Karpas-422 (cell line): ENCODE measurements at regions not wholly inside any gene's neighbourhood (a gene's known extent, or its start where the extent isn't known, plus 50 kb on each side); places are given as distances from the start of the nearest gene placed in this dataset.

Experiments
- DNase-seq: peaks from one replicate; pipeline ENCODE4 v3.0.0-alpha.2; 2015
- H2AFZ ChIP-seq: fragments of 200-600 bp; sonication (generic); 2 replicates; pipeline ENCODE4 v1.6.1; 2014; ENCODE audit warnings: antibody characterized with exemption, low read length, mixed read lengths
- H3K27ac ChIP-seq: fragments of 200-600 bp; sonication (generic); 2 replicates; pipeline ENCODE4 v1.5.1; 2014; ENCODE audit warnings: mild to moderate bottlenecking, low read length, moderate library complexity
- H3K27me3 ChIP-seq: fragments of 200-600 bp; sonication (generic); 2 replicates; pipeline ENCODE4 v1.6.1; 2014; ENCODE audit warnings: low read length, mixed read lengths
- H3K36me3 ChIP-seq: fragments of 200-600 bp; sonication (generic); 2 replicates; pipeline ENCODE4 v1.6.1; 2014; ENCODE audit warnings: low read length, mixed read lengths; ENCODE audit not compliant: insufficient read depth
- H3K4me1 ChIP-seq: fragments of 200-600 bp; sonication (generic); 2 replicates; pipeline ENCODE4 v1.6.1; 2014; ENCODE audit warnings: mild to moderate bottlenecking, low read length, mixed read lengths
- H3K4me2 ChIP-seq: fragments of 200-600 bp; sonication (generic); 2 replicates; pipeline ENCODE4 v1.6.1; 2014; ENCODE audit warnings: low read length, low read depth, mild to moderate bottlenecking; ENCODE audit not compliant: poor library complexity, severe bottlenecking
- H3K4me3 ChIP-seq: fragments of 200-600 bp; sonication (generic); 2 replicates; pipeline ENCODE4 v1.5.1; 2014; ENCODE audit warnings: mild to moderate bottlenecking, antibody characterized with exemption, low read length, mixed read lengths
- H3K79me2 ChIP-seq: fragments of 200-600 bp; sonication (generic); 2 replicates; pipeline ENCODE4 v1.6.1; 2014; ENCODE audit warnings: mild to moderate bottlenecking, low read length, mixed read lengths
- H3K9ac ChIP-seq: fragments of 200-600 bp; sonication (generic); 2 replicates; pipeline ENCODE4 v1.6.0; 2014; ENCODE audit warnings: low read length
- H3K9me2 ChIP-seq: fragments of 200-600 bp; sonication (generic), shearing (Covaris generic); replicated peaks from 2 replicates; pipeline ENCODE4 v1.6.0; 2014; ENCODE audit warnings: mild to moderate bottlenecking, low read length, moderate library complexity; ENCODE audit not compliant: insufficient read depth
- H3K9me3 ChIP-seq: fragments of 300-700, 200-600 bp; sonication (generic); 2 replicates; pipeline ENCODE4 v1.6.1; 2014; ENCODE audit warnings: low read length, mixed read lengths
- H4K20me1 ChIP-seq: fragments of 200-600 bp; sonication (generic); 2 replicates; pipeline ENCODE4 v1.6.1; 2014; ENCODE audit warnings: mild to moderate bottlenecking, antibody characterized with exemption, low read length, low read depth; ENCODE audit not compliant: insufficient read depth

GRCh38 chr11:25529572-25529971 lies 802.4 kb upstream of the ANO3 start:
- Histone ChIP-seq H3K4me3 (no peak overlapping the region), H3K79me2 (no peaks in the 10 kb centered on the region), H3K9me2 (no peaks in the 10 kb centered on the region), H3K9ac (no peak overlapping the region), H3K4me2 (no peak overlapping the region), H3K27ac (no peak overlapping the region), H4K20me1 (no peaks in the 10 kb centered on the region), H3K9me3 (no peaks in the 10 kb centered on the region), H3K27me3 (no peaks in the 10 kb centered on the region), H3K4me1 (no peaks in the 10 kb centered on the region), H3K36me3 (no peaks in the 10 kb centered on the region), H2AFZ (no peak overlapping the region)
- no peak for DNase-seq

GRCh38 chr11:25535467-25536272 lies 796.3 kb upstream of the ANO3 start:
- Histone ChIP-seq H3K27me3 (no peaks in the 10 kb centered on the region), H3K36me3 (no peaks in the 10 kb centered on the region), H3K27ac (no peak overlapping the region), H4K20me1 (no peaks in the 10 kb centered on the region), H3K9me2 (no peaks in the 10 kb centered on the region), H3K4me1 (no peaks in the 10 kb centered on the region), H3K9me3 (no peaks in the 10 kb centered on the region), H3K9ac (no peak overlapping the region), H2AFZ (no peak overlapping the region), H3K4me2 (no peak overlapping the region), H3K79me2 (no peaks in the 10 kb centered on the region), H3K4me3 (no peak overlapping the region)
- DNase-seq, result no peak

DNA sequence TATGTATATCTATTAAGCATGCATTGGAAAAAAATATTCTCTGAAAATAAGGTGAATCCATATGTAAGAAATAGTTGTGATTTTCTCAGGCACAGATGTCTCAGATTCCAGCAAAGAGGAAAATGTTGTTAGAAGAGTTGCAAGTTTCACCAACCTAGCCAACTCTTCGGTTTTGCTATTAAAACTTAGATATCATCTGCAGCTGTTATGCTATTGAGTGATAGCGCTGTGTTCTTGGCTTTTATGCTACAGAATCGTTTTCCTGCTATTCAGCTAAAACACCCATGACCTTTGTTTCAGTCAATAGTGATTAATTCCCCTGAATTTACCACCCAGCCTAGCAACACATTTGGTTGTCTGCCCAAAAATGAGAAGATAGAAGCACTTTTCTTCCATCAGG lies 795.6 kb upstream of the ANO3 start:
- H3K79me2 ChIP-seq, result no peaks in the 10 kb centered on the region
- no peak overlapping the region for H3K4me3 ChIP-seq
- no peaks in the 10 kb centered on the region for H3K4me1 ChIP-seq
- no peaks in the 10 kb centered on the region for H3K36me3 ChIP-seq
- H4K20me1 ChIP-seq, result no peaks in the 10 kb centered on the region
- H3K9me2 ChIP-seq, result no peaks in the 10 kb centered on the region
- H3K9me3 ChIP-seq, result no peaks in the 10 kb centered on the region
- no peak overlapping the region for H3K27ac ChIP-seq
- H3K9ac ChIP-seq, result no peak overlapping the region
- DNase-seq, result no peak
- no peak overlapping the region for H3K4me2 ChIP-seq
- H3K27me3 ChIP-seq, result no peaks in the 10 kb centered on the region
- no peak overlapping the region for H2AFZ ChIP-seq

DNA sequence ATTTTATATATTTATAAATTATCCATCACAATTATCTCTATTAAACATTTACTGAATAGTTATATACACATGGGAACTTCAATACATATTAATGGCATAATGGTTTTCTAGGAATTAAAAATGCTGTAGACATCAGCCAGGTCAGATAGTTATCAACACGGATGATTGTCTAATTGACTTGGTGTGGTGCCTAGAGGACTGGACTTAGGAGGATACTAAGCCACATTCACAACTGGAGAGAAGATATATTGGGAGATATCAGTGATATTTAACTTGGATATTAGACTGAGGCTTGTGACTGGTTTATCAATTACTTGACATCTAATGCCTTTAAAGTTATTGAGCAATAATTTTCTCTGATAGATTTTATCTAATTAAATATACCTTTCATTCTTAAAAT lies 794.5 kb upstream of the ANO3 start:
- Histone ChIP-seq H4K20me1 (no peaks in the 10 kb centered on the region), H3K9me2 (no peaks in the 10 kb centered on the region), H3K79me2 (no peaks in the 10 kb centered on the region), H3K4me1 (no peaks in the 10 kb centered on the region), H3K9me3 (no peaks in the 10 kb centered on the region), H3K36me3 (no peaks in the 10 kb centered on the region), H3K4me3 (no peak overlapping the region), H3K9ac (no peak overlapping the region), H3K27me3 (no peaks in the 10 kb centered on the region), H3K4me2 (no peak overlapping the region), H2AFZ (no peak overlapping the region), H3K27ac (no peak overlapping the region)
- no peak for DNase-seq

GRCh38 chr11:25547292-25547691 lies 784.6 kb upstream of the ANO3 start:
- Histone ChIP-seq H3K4me3 (no peak overlapping the region), H3K4me1 (no peaks in the 10 kb centered on the region), H3K27ac (no peak overlapping the region), H3K27me3 (no peaks in the 10 kb centered on the region), H3K36me3 (no peaks in the 10 kb centered on the region), H3K9ac (no peak overlapping the region), H3K9me2 (no peaks in the 10 kb centered on the region), H4K20me1 (no peaks in the 10 kb centered on the region), H2AFZ (no peak overlapping the region), H3K9me3 (no peaks in the 10 kb centered on the region), H3K79me2 (no peaks in the 10 kb centered on the region), H3K4me2 (no peak overlapping the region)
- DNase-seq, result no peak

DNA sequence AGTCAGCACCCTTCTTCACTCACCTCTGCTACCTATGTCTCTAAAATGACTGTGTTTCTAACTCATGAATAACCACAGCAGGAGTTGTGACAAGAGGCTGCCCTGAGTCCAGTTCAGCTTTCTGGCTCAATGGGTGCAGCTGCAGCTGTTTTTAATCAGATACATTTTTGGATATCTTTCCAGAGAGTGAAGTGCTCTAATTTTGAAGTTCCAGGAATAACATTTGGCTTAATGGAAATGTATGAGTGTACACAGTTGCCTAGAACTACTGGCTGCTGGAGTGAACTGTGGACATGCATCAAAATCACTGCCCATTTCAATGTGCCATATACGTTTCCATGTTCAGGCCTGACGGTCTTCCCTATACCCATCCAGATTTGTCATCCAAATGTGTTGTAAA lies 769.5 kb upstream of the ANO3 start:
- Histone ChIP-seq H3K9ac (no peak overlapping the region), H2AFZ (no peak overlapping the region), H4K20me1 (no peaks in the 10 kb centered on the region), H3K9me3 (no peaks in the 10 kb centered on the region; the same call in 1 of the 2 replicates), H3K27me3 (no peaks in the 10 kb centered on the region), H3K27ac (no peak overlapping the region), H3K9me2 (no peaks in the 10 kb centered on the region), H3K36me3 (no peaks in the 10 kb centered on the region), H3K4me3 (no peak overlapping the region), H3K79me2 (no peaks in the 10 kb centered on the region), H3K4me2 (no peak overlapping the region), H3K4me1 (no peaks in the 10 kb centered on the region)
- no peak for DNase-seq

GRCh38 chr11:25565846-25566245 lies 766.1 kb upstream of the ANO3 start:
- Histone ChIP-seq H3K4me2 (no peak overlapping the region), H3K9ac (no peak overlapping the region), H3K4me3 (no peak overlapping the region), H3K4me1 (no peaks in the 10 kb centered on the region), H3K9me3 (no peaks in the 10 kb centered on the region; the same call in 1 of the 2 replicates), H3K27ac (no peak overlapping the region), H2AFZ (no peak overlapping the region), H3K79me2 (no peaks in the 10 kb centered on the region), H3K27me3 (no peaks in the 10 kb centered on the region), H3K36me3 (no peaks in the 10 kb centered on the region), H3K9me2 (no peaks in the 10 kb centered on the region), H4K20me1 (no peaks in the 10 kb centered on the region)
- DNase-seq, result no peak

GRCh38 chr11:25566298-25567200 lies 765.4 kb upstream of the ANO3 start:
- no peaks in the 10 kb centered on the region; the same call in 1 of the 2 replicates for H3K9me3 ChIP-seq
- no peaks in the 10 kb centered on the region for H3K36me3 ChIP-seq
- no peak overlapping the region for H3K4me2 ChIP-seq
- no peaks in the 10 kb centered on the region for H3K4me1 ChIP-seq
- no peak overlapping the region for H3K4me3 ChIP-seq
- H3K27me3 ChIP-seq, result no peaks in the 10 kb centered on the region
- no peaks in the 10 kb centered on the region for H3K79me2 ChIP-seq
- H2AFZ ChIP-seq, result no peak overlapping the region
- no peak overlapping the region for H3K9ac ChIP-seq
- no peak for DNase-seq
- no peaks in the 10 kb centered on the region for H3K9me2 ChIP-seq
- H4K20me1 ChIP-seq, result no peaks in the 10 kb centered on the region
- no peak overlapping the region for H3K27ac ChIP-seq
